ENCODE measurements at regions not wholly inside any gene's neighbourhood (a gene's known extent, or its start where the extent isn't known, plus 50 kb on each side); places are given as distances from the start of the nearest gene placed in this dataset.

DNA sequence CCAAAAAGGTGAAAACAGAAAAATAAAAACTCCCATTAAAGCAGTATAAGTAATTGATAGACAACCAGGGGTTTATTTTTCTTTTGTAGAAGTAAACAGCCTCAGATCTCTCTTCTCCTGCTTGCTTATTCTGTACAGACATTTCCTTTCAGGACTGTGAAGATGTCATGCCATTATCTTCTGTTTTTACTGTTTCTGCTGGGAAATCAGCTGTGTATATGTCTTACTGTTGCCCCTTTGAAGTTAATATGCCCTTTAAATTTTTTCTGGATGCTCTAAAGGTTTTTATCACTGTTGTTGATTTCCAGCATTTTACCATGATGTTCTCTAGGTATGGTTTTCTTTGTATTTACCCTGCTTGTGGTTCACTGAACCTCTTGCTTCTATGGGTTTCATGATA is 199.5 kb downstream of the NXNL2 start:
- Histone ChIP-seq H2AFZ (ENCODE audit: low read depth) (no peak overlapping the region), H3K4me1 (ENCODE audit: control insufficient read depth in 1 of 2, insufficient read depth in 2 of 2, low read depth in 1 of 2, low read length in 1 of 2) (peaks cover 34 to 46% of the 10 kb centered on the region in 2 experiments), H3K27me3 (ENCODE audit: insufficient read depth) (no peaks in the 10 kb centered on the region), H3K9me2 (no peaks in the 10 kb centered on the region), H3K9ac (no peak overlapping the region), H3K79me2 (ENCODE audit: insufficient read depth) (no peaks in the 10 kb centered on the region), H4K20me1 (ENCODE audit: insufficient read depth) (no peaks in the 10 kb centered on the region), H3K9me3 (no peaks in the 10 kb centered on the region), H3K27ac (ENCODE audit: low read depth in 2 of 2, low read length in 1 of 2) (peak overlapping the region in 1 of 2 experiments; percentile 44; a peak in 2 of 4 replicates), H3K4me3 (ENCODE audit: low read depth in 2 of 2, low read length in 1 of 2) (no peak overlapping the region), H3K36me3 (replicated peaks in 1 of 2; ENCODE audit: control insufficient read depth in 1 of 2, insufficient read depth in 2 of 2, low read length in 1 of 2) (no peaks in the 10 kb centered on the region), H3F3A (replicated peaks; ENCODE audit: insufficient read depth) (peaks cover 21% of the 10 kb centered on the region), H3K4me2 (0 out of 2 replicates have a peak overlapping the region, but pooled peaks have one; percentile 38)
- ChIA-PET CTCF (interaction anchor here (1.7 kb wide), 1 partner anchor 266 kb away, joined by 7 read pairs; no protein-coding TSS in a partner anchor), POLR2A (no interaction called here)
- no peak for DNase-seq
- TF ChIP-seq RCOR1 (IDR thresholded peaks at IDR 0.05; ENCODE audit: low read length) (no peak), FOXM1 (IDR thresholded peaks at IDR 0.05; ENCODE audit: low read depth) (no peak), JUND (IDR thresholded peaks at IDR 0.05) (no peak), TCF12 (IDR thresholded peaks at IDR 0.05) (no peak), GATA2 (CRISPR knock-in tag; IDR thresholded peaks at IDR 0.05) (no peak), RFX5 (IDR thresholded peaks at IDR 0.05; ENCODE audit: low read length) (no peak), TAF1 (IDR thresholded peaks at IDR 0.05; ENCODE audit: borderline replicate concordance, low read depth, low read length) (no peak), CHD2 (IDR thresholded peaks at IDR 0.05; ENCODE audit: low read length, partially characterized antibody) (no peak), NRF1 (IDR thresholded peaks at IDR 0.05; ENCODE audit: low read depth, low read length) (no peak), TEAD4 (IDR thresholded peaks at IDR 0.05; ENCODE audit: borderline replicate concordance, insufficient read depth) (no peak), FOSL2 (IDR thresholded peaks at IDR 0.05; ENCODE audit: borderline replicate concordance, low read depth) (no peak), MXI1 (IDR thresholded peaks at IDR 0.05; ENCODE audit: low read depth, low read length) (no peak)
- TF ChIP-seq, protein P1, sequence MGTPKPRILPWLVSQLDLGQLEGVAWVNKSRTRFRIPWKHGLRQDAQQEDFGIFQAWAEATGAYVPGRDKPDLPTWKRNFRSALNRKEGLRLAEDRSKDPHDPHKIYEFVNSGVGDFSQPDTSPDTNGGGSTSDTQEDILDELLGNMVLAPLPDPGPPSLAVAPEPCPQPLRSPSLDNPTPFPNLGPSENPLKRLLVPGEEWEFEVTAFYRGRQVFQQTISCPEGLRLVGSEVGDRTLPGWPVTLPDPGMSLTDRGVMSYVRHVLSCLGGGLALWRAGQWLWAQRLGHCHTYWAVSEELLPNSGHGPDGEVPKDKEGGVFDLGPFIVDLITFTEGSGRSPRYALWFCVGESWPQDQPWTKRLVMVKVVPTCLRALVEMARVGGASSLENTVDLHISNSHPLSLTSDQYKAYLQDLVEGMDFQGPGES (IDR thresholded peaks at IDR 0.05; ENCODE audit: low read depth, low read length): no peak
- TF ChIP-seq, protein P2, sequence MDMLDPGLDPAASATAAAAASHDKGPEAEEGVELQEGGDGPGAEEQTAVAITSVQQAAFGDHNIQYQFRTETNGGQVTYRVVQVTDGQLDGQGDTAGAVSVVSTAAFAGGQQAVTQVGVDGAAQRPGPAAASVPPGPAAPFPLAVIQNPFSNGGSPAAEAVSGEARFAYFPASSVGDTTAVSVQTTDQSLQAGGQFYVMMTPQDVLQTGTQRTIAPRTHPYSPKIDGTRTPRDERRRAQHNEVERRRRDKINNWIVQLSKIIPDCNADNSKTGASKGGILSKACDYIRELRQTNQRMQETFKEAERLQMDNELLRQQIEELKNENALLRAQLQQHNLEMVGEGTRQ (IDR thresholded peaks at IDR 0.05; ENCODE audit: borderline replicate concordance, low read depth, low read length): no peak

DNA sequence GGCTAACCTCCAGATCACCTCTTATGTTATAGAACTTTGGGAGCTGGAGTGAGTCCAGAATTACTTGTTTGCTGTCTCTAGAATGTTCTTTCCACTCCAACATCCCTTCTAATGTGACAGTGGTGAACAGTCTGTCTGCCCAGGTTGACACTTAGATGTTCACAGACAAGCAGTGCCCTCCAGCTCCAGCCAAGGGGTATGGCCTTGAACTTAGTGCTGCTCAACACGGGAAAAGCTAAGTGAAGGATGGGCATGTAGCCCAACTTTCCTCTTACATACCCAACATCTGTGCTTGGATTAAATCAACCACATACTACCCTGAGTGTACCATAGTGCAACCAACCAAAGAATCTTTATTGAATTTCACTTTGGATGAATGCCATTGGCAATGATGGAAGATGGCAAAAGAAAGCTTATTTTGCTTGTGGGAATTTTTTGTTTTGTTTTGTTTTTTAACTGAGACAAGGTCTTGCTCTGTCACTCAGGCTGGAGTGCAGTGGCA is 201.2 kb downstream of the NXNL2 start:
- H3K27me3 ChIP-seq (ENCODE audit: insufficient read depth): no peaks in the 10 kb centered on the region
- POLR2A ChIA-PET: no interaction called here
- no peaks in the 10 kb centered on the region for H4K20me1 ChIP-seq (ENCODE audit: insufficient read depth)
- peak overlapping the region in 1 of 2 experiments; percentile 31; a peak in 2 of 4 replicates for H3K27ac ChIP-seq (ENCODE audit: low read depth in 2 of 2, low read length in 1 of 2)
- TF ChIP-seq MXI1 (IDR thresholded peaks at IDR 0.05; ENCODE audit: low read depth, low read length) (no peak), TCF12 (IDR thresholded peaks at IDR 0.05) (peak; percentile 26; the same call in 1 of the 2 replicates), RAD21 (IDR thresholded peaks at IDR 0.05; ENCODE audit: low read length) (peak; percentile 11; the same call in 1 of the 2 replicates), ELF1 (IDR thresholded peaks at IDR 0.05) (no peak), NFIC (IDR thresholded peaks at IDR 0.05; ENCODE audit: borderline replicate concordance) (peak; percentile 17; the same call in 1 of the 2 replicates)
- H3K4me3 ChIP-seq (ENCODE audit: low read depth in 2 of 2, low read length in 1 of 2): no peak overlapping the region
- no peak overlapping the region for H3K9ac ChIP-seq
- H2AFZ ChIP-seq (ENCODE audit: low read depth): no peak overlapping the region
- CTCF ChIA-PET: interaction anchor here (1.7 to 2.1 kb wide), 2 partner anchors 10 to 265 kb away, joined by 6 to 7 read pairs; no protein-coding TSS in a partner anchor
- no peaks in the 10 kb centered on the region for H3K36me3 ChIP-seq (replicated peaks in 1 of 2; ENCODE audit: control insufficient read depth in 1 of 2, insufficient read depth in 2 of 2, low read length in 1 of 2)
- no peaks in the 10 kb centered on the region for H3K79me2 ChIP-seq (ENCODE audit: insufficient read depth)
- no peak overlapping the region for H3K4me2 ChIP-seq
- H3K9me2 ChIP-seq: no peaks in the 10 kb centered on the region
- DNase-seq: no peak
- 38% methylated on average over 1 of the region's 1 CpG for WGBS (ENCODE audit: low lambda C conversion rate)
- H3F3A ChIP-seq (replicated peaks; ENCODE audit: insufficient read depth): peaks cover 21% of the 10 kb centered on the region
- H3K9me3 ChIP-seq: no peaks in the 10 kb centered on the region
- H3K4me1 ChIP-seq (ENCODE audit: control insufficient read depth in 1 of 2, insufficient read depth in 2 of 2, low read depth in 1 of 2, low read length in 1 of 2): peaks cover 40 to 46% of the 10 kb centered on the region in 2 experiments
